Heart left ventricle (tissue), 13 donors: ENCODE measurements at regions not wholly inside any gene's neighbourhood (a gene's known extent, or its start where the extent isn't known, plus 50 kb on each side); places are given as distances from the start of the nearest gene placed in this dataset.

Experiments
- POLR2A ChIP-seq, 2 donors: fragments of 450-650 bp; IDR thresholded peaks; one replicate each; pipeline ENCODE4 v1.6.1; 2017; ENCODE audit warnings: antibody characterized with exemption in 2 of 2, mild to moderate bottlenecking in 2 of 2, moderate library complexity in 2 of 2
- TF ChIP-seq, protein P1 (sequence below), 12 donors: fragments of 200-600 bp; sonication (generic) in 4 of 12; IDR thresholded peaks; one replicate each; pipeline versions ENCODE4 v1.5.0 to v1.8.0; 2018 to 2022; ENCODE audit warnings: antibody characterized with exemption in 12 of 12, mild to moderate bottlenecking in 5 of 12
- donor health status: ischemic (EF 13 %, LVEDD 7.1; RV severe dilation, severe dysfunction).
- donor health status: DM: no; HTN: yes; CAD: no.
- donor health status: DM: no; HTN: no; CAD: no.
- donor health status: ischemic (EF 25% LVEDD 6.9; RV normal size, moderate dysfunction).
- donor health status: ischemic (EF 25% LVEDD 5.7; RV mildly dilated, moderate dysfunction).
- donor health status: ischemic (EF 35%, LVEDD 5.7; RV mildly dilated, moderate dysfunction).
- donor health status: nonischemic (EF 11% LVEDD 7.7; RV severe dilation, severe dysfunction).
- donor health status: DM: yes; HTN: yes; CAD: no.
- donor health status: PGD.
- donor health status: ischemic (EF 29% LVEDD 5.4; RV normal size, mild dysfunction).
- donor health status: nonischemic (EF 23%, LVEDD 6.1; RV moderate dilation, normal function).

DNA sequence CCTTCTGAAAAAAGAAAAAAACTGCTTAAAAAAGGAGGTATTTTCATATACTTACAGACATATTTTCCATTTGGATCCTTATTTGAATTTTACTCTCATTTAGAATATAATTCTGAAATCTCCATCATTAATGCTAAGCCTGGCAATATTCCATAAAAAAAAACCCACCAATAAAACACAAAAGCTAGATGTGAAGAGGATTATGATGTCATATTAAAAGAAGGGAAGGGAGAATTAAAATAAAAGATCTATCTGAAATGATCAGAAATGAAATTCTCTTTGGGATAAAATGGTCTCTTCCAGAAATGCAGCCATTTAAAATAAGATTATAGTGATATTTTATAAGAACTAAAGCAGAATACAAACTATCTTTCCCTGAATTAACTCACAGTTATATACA, 206.7 kb upstream of the CAMK1G start:
- TF ChIP-seq, protein P1, sequence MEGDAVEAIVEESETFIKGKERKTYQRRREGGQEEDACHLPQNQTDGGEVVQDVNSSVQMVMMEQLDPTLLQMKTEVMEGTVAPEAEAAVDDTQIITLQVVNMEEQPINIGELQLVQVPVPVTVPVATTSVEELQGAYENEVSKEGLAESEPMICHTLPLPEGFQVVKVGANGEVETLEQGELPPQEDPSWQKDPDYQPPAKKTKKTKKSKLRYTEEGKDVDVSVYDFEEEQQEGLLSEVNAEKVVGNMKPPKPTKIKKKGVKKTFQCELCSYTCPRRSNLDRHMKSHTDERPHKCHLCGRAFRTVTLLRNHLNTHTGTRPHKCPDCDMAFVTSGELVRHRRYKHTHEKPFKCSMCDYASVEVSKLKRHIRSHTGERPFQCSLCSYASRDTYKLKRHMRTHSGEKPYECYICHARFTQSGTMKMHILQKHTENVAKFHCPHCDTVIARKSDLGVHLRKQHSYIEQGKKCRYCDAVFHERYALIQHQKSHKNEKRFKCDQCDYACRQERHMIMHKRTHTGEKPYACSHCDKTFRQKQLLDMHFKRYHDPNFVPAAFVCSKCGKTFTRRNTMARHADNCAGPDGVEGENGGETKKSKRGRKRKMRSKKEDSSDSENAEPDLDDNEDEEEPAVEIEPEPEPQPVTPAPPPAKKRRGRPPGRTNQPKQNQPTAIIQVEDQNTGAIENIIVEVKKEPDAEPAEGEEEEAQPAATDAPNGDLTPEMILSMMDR (IDR thresholded peaks at IDR 0.05) = no peak
- TF ChIP-seq POLR2A (IDR thresholded peaks at IDR 0.05) = no peak
